Transverse colon (tissue), 4 donors: ENCODE measurements at regions not wholly inside any gene's neighbourhood (a gene's known extent, or its start where the extent isn't known, plus 50 kb on each side); places are given as distances from the start of the nearest gene placed in this dataset.
"Not testable (repeated sequence)": the region's sequence is repeated elsewhere in the genome, so short reads cannot be mapped to it uniquely, and the experiment has no call there.

Experiments used
- DNase-seq: peaks from one replicate; pipeline ENCODE4 v3.0.0-alpha.2; 2019
- H3K27ac ChIP-seq, 4 donors: fragments of 200-600 bp; sonication (generic); 2 replicates each; pipeline ENCODE4 v1.5.1; 2016 to 2018; ENCODE audit warnings: inconsistent platforms in 4 of 4
- H3K27me3 ChIP-seq: fragments of 200-600 bp; sonication (generic); 2 replicates; pipeline ENCODE4 v1.5.1; 2017; ENCODE audit warnings: inconsistent platforms
- H3K36me3 ChIP-seq, 4 donors: fragments of 200-600 bp; sonication (generic); 2 replicates each; pipeline ENCODE4 v1.5.1; 2017 to 2019; ENCODE audit warnings: inconsistent platforms in 4 of 4
- H3K4me1 ChIP-seq, 4 donors: fragments of 200-600 bp; sonication (generic); 2 replicates each; pipeline ENCODE4 v1.5.1; 2017 to 2020; ENCODE audit warnings: inconsistent platforms in 4 of 4
- H3K4me3 ChIP-seq, 4 donors: fragments of 200-600 bp; sonication (generic); 1 replicate in 1 of 4; 2 replicates in 3 of 4; pipeline versions ENCODE4 v1.5.1 to v1.6.1; 2017 to 2019; ENCODE audit warnings: inconsistent platforms in 4 of 4
- H3K9me3 ChIP-seq, 2 donors: fragments of 200-600 bp; sonication (generic); 2 replicates each; pipeline ENCODE4 v1.5.1; 2017 to 2019; ENCODE audit warnings: inconsistent platforms in 2 of 2
- CTCF ChIP-seq, 5 experiments: fragments of 200-600 bp in 3 of 5; fragments of 450-650 bp in 2 of 5; sonication (generic) in 3 of 5; IDR thresholded peaks; 1 replicate in 2 of 5; 2 replicates in 3 of 5; pipeline ENCODE4 v1.5.1; 2016 to 2017; ENCODE audit warnings: antibody characterized with exemption in 5 of 5, inconsistent platforms in 3 of 5, mild to moderate bottlenecking in 2 of 5, moderate library complexity in 1 of 5
- EP300 ChIP-seq: sonication (generic); formaldehyde crosslinking; IDR thresholded peaks from one replicate; pipeline ENCODE4 v1.6.1; 2017; ENCODE audit warnings: antibody characterized with exemption, low read depth
- POLR2A ChIP-seq: fragments of 450-650 bp; IDR thresholded peaks from one replicate; pipeline ENCODE4 v1.6.1; 2016; ENCODE audit warnings: antibody characterized with exemption, mild to moderate bottlenecking, moderate library complexity
- POLR2AphosphoS5 ChIP-seq, 3 donors: sonication (generic); formaldehyde crosslinking; IDR thresholded peaks; one replicate each; pipeline ENCODE4 v1.6.1; 2016; ENCODE audit warnings: antibody characterized with exemption in 3 of 3
- WGBS, 2 donors: methylation state at CpG; one replicate each; pipeline ENCODE4 v1.1.5; 2018; ENCODE audit warnings: low coverage in 1 of 2; 5-methylcytosine and 5-hydroxymethylcytosine counted together
- in situ Hi-C, 4 donors: fragments of 200-750 bp; cut with MboI; loops; one replicate each; pipeline versions ENCODE4 v1.15.0 to v1.15.1; 2017; ENCODE audit warnings: low sequenced_read_pairs in 3 of 4, low pct_ligation_motif_present in 1 of 4, low pct_unique_long_range_greater_than_20kb in 1 of 4
- intact Hi-C: fragments of 100-400 bp; cut with DNase I; formaldehyde crosslinking; loops from one replicate; pipeline ENCODE4 v1.15.1; 2023; ENCODE audit warnings: low total_unique reads

GRCh38 chr10:8151086-8151485 is 96.6 kb downstream of the GATA3 start:
- intact Hi-C loops = no loop called here
- no peak overlapping the region for H3K27ac ChIP-seq
- in situ Hi-C loops = no loop called here
- no peaks in the 10 kb centered on the region for H3K4me1 ChIP-seq
- H3K4me3 ChIP-seq = no peak overlapping the region
- no peaks in the 10 kb centered on the region for H3K9me3 ChIP-seq
- TF ChIP-seq POLR2AphosphoS5 (IDR thresholded peaks at IDR 0.05) = no peak
- TF ChIP-seq POLR2A = no peak
- H3K27me3 ChIP-seq = no peaks in the 10 kb centered on the region
- WGBS, 2 donors = 70 to 87% methylated on average over 4 of the region's 4 CpGs
- DNase-seq = no peak
- no peaks in the 10 kb centered on the region for H3K36me3 ChIP-seq

DNA sequence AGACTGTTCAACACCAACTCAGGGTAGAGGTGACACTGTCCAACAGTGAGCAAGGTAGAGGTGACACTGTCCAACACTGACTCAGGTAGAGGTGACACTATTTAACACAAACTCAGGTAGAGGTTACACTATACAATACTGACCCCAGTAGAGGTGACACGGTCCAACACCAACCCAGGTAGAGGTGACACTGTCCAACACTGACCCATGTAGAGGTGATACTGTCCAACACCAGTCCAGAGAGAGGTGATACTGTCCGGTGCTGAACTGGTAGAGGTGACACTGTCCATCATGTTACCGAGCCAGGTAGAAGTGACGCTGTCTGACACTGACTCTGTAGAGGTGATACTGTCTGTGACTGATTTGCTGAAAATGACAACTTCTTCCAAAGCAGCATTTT is 102.4 kb downstream of the GATA3 start:
- intact Hi-C loops (no loop called here), in situ Hi-C loops (no loop called here)
- no peak for DNase-seq
- Histone ChIP-seq H3K27me3 (no peaks in the 10 kb centered on the region), H3K4me1 (no peaks in the 10 kb centered on the region), H3K27ac (no peak overlapping the region), H3K4me3 (no peak overlapping the region), H3K36me3 (no peaks in the 10 kb centered on the region), H3K9me3 (no peaks in the 10 kb centered on the region)
- 98% methylated on average over 4 of the region's 4 CpGs; no CpG with 5 or more reads in 1 of the 2 donors for WGBS, 2 donors
- TF ChIP-seq POLR2AphosphoS5 (IDR thresholded peaks at IDR 0.05) (no peak), POLR2A (no peak), EP300 (no peak)

- no peaks in the 10 kb centered on the region for H3K4me1 ChIP-seq
- in situ Hi-C loops (no loop called here), intact Hi-C loops (no loop called here)
- no peaks in the 10 kb centered on the region for H3K36me3 ChIP-seq
- H3K27me3 ChIP-seq = no peaks in the 10 kb centered on the region
- H3K27ac ChIP-seq = no peak overlapping the region
- no peak overlapping the region for H3K4me3 ChIP-seq
- no peaks in the 10 kb centered on the region for H3K9me3 ChIP-seq
- peak; percentile 8 for DNase-seq
- 35 to 50% methylated on average over 3 to 9 of the region's 9 CpGs for WGBS, 2 donors
- TF ChIP-seq POLR2AphosphoS5 (IDR thresholded peaks at IDR 0.05) (no peak), EP300 (no peak), CTCF (IDR thresholded peaks at IDR 0.05) (no peak), POLR2A (no peak)
Measured at GRCh38 chr10:8158193-8159071, 103.9 kb downstream of the GATA3 start.

DNA sequence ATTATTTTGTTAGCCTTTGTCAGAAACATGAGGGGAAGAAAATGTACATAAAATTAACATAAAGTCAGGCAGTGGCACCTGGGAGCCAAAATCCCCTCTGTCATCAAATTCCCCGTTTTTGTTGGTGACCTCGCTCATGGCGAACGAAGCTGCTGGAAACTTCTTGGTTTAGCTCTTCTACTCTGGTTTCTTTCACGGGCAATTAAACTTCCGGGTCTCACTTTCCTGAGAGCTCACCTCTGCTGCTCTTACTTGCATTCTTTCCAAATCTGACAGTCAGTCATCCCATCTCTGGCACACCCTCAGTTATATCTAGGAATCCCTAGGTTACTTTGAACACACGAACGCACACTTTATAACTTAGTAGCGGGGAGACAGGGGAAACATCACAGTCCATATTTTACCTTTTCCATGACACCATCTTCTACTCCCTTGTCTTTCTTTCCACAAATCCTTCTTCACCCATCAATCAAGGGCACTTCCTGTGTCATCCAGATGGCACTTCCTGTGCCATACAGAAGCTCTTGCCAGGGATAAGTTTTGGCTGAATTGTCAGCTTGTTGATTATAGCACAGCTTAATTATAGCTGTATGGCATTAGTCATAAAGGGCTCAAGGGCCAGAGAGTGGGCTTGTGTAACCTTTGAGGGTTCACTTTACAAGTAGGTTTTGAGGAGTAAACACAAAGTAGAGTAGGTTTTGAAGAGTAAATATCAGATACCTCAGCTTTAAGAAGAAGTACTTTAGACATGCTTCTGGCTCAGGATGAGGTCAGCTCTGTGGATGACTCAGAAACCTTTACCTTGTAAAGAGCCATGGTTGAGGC is 105.1 kb downstream of the GATA3 start:
- Histone ChIP-seq H3K27ac (no peak overlapping the region), H3K36me3 (no peaks in the 10 kb centered on the region), H3K9me3 (no peaks in the 10 kb centered on the region), H3K4me3 (no peak overlapping the region), H3K4me1 (no peaks in the 10 kb centered on the region), H3K27me3 (no peaks in the 10 kb centered on the region)
- no peak for DNase-seq
- WGBS, 2 donors = 81 to 85% methylated on average over 9 of the region's 9 CpGs
- TF ChIP-seq CTCF (IDR thresholded peaks at IDR 0.05) (no peak), POLR2A (no peak), EP300 (no peak), POLR2AphosphoS5 (IDR thresholded peaks at IDR 0.05) (no peak)
- intact Hi-C loops = no loop called here
- in situ Hi-C loops = no loop called here

DNA sequence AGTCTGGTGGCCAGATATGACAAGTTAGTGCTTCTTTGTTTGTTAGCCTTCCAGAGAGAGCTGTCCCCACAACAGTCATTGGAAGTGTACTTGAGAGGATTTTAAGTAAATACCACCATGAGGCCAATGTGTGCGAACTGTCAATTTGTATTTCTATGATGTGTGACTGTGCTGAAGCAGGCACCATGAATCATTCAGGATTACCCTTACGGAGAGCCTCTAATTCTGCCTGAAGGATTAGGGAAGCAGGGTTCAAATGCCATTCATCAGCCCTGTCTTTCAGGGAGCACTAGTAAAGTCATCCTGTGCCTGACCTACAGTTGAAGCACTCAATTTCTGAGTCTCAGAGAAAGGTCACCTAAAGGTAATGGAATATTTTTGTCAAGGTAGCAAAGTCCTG is 109.3 kb downstream of the GATA3 start:
- no peak for DNase-seq
- no peaks in the 10 kb centered on the region for H3K27me3 ChIP-seq
- H3K36me3 ChIP-seq = no peaks in the 10 kb centered on the region
- H3K4me1 ChIP-seq = no peaks in the 10 kb centered on the region
- H3K4me3 ChIP-seq = no peak overlapping the region
- no peak overlapping the region for H3K27ac ChIP-seq
- intact Hi-C loops (no loop called here), in situ Hi-C loops (no loop called here)
- 60 to 83% methylated on average over 1 to 2 of the region's 2 CpGs for WGBS, 2 donors
- peaks cover 5 to 7% of the 10 kb centered on the region in 2 donors for H3K9me3 ChIP-seq
- TF ChIP-seq CTCF (IDR thresholded peaks at IDR 0.05) (no peak), POLR2AphosphoS5 (IDR thresholded peaks at IDR 0.05) (no peak), EP300 (no peak), POLR2A (no peak)

DNA sequence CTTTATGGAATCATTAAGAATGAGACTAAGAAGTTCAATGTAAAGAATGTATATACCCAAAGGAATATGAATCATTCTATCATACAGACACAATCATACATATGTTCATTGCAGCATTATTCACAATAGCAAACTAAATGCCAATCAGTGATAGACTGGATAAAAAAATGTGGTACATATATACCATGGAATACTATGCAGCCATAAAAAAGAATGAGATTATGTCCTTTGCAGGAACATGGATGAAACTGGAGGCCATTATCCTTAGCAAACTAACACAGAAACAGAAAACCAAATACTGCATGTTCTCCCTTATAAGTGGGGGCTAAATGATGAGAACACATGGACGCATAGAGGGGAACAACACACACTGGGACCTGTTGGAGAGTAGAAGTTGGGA is 110.2 kb downstream of the GATA3 start:
- H3K4me1 ChIP-seq, DNase-seq, H3K36me3 ChIP-seq, H3K4me3 ChIP-seq, in situ Hi-C loops, H3K27me3 ChIP-seq, H3K27ac ChIP-seq, intact Hi-C loops: not testable (repeated sequence)
- 93 to 100% methylated on average over 1 of the region's 1 CpG for WGBS, 2 donors
- peaks cover 9 to 13% of the 10 kb centered on the region in 2 donors for H3K9me3 ChIP-seq
